Cerebellar nuclear complex (tissue), 1 donor: ENCODE measurements at regions not wholly inside any gene's neighbourhood (a gene's known extent, or its start where the extent isn't known, plus 50 kb on each side); places are given as distances from the start of the nearest gene placed in this dataset.

Experiments used
- DNase-seq, 2 experiments: peaks; one replicate each; lab custom pipeline; 2025; lab: John Stamatoyannopoulos, UW

DNA sequence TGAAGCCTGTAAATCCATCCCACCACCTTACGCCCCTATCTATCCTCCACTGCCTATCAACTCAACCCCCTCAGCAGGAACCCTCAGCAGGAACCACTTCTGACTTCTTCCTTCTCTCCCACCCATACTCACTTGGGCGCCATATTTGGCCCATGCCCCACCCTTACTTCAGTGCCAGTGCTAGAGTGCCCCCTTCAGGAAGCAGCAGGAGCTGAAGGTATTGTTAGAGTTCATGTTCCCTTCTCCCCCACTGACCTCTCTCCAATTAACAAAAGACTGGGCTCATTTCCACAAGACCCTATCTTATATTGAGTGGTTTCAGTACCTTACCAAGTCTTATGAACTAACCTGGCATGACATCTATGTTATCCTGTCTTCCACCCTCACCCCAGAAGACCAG is 363.1 kb upstream of the SLIT2 start:
- no peak for DNase-seq

DNA sequence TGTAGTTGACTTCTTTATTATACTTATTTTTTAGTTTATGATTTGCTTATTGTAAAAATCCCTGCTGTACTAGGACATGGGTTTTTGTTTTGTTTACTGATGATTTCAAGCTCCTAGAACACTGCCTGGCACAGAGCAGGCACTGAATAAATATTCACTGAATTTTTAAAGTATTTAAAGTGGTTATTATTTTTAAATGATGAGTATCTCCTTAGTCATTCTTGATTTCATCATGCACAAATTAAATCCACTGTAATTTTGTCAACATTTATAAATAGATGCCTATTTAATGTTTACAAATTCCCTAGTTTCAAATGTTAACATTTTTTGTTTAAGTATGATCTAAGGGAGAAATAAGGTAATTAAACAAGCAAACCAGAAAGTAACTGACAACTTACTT is 367.9 kb upstream of the SLIT2 start:
- DNase-seq, result no peak

DNA sequence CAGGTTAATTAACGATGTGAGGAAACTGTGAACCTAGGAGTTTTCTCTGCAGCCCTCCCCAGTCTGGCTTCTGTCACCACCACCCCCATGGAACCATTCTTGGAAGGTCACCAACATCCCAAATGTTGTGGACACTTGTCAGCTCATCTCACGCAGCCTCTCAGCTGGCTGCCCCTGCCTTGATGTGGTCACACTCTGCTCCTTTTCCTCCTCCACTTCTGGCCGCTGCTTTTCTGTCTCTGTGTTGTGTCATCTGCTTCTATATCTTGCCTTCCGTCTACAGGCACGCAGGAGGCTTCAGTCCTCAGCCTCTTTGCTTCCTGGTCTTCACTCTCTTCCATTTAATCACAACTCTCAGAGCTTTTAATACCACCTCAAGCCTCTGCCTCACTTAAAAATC is 371.5 kb upstream of the SLIT2 start:
- no peak for DNase-seq

DNA sequence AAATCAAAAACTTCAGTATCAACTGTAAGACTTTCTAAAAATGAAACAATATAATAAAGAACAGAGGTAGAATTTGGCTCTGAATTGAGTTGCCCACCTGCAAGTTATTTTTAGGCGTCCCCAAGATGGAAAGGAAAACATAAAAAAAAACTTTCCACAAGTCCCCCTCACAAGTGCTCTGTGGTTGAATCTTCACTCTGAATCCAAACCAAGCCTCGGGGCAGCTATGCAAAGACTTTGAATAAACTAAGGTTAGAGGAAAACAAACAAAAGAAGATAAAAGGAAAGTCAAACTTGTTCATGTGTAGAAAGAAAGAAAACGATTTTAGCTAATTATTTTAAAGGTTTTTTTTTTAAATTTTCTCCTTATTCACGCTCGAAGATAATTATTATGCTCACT is 372.4 kb upstream of the SLIT2 start:
- no peak for DNase-seq

DNA sequence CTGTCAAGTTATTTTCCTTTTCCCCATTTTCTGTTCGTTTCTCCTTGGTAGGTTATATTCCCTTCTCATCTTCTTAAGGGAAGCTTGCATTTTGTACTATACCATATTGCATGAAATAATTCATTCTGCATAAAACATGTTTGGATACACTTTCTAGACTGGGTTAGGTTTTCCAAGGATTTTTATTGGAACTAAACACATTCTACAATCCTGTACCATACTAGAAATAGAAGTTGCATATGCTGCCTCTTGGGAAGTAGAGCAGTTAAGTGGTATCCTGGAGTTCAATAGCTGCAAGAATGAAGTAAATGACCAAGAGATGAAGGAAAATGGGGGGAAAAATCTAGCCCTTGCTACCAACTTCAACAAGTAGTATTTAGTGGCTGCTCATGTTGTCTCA is 393.7 kb upstream of the SLIT2 start:
- no peak for DNase-seq

DNA sequence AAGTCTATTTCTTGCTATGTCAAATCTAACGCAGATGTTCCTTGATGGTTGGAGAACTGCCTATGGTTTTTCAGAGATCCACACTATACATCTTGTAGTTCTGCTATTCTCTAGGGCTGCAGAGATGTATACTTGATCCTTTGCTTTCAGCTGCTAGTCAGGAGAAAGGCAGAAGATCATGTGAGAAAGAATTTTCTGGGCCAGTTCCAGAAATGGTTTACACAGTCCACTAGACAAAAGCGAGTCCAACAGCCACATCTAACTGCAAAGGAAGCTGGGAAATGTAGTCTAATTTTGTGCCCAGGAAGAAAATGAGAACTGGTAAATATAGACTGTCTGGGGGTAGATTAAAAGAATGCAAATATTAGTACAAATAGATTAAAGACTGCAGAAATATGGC is 394.3 kb upstream of the SLIT2 start:
- no peak for DNase-seq

DNA sequence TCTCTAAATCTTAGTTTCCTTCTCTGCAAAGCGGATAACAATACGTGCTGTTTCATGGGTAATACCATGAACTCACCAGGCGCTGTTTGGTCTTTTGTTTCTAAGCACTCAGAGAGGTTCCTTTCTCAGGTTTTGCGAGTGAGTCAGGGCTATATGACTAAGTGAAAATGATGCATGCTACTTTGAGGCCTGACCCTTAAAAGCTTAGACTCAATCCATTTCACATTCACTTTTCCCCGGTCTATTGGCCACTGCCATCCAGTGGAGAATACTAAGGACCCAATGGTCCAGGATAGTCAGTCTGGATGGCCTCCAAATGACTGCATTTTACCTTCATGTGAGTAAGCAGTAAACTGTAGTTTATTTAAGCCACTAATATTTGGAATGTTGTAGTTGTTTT is 400.8 kb upstream of the SLIT2 start:
- DNase-seq, result no peak

DNA sequence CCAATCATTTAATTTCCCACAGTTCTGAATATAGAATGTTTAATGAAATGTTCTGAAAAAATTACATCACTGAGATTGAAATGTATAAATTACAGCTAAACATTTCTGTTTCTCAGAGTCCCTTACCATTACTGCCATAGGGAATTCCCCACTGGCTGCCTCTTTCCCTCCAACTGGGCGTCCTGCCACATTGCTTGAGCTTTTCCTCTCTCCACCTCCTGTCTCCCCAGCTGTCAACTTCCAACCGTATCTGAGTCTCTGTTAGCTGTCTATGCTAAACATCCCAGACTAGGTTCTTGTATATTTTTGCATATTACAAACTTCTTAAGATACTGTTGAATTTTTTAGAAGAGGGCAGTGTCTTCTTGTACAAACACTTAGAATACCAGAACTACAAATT is 407.3 kb upstream of the SLIT2 start:
- no peak for DNase-seq

DNA sequence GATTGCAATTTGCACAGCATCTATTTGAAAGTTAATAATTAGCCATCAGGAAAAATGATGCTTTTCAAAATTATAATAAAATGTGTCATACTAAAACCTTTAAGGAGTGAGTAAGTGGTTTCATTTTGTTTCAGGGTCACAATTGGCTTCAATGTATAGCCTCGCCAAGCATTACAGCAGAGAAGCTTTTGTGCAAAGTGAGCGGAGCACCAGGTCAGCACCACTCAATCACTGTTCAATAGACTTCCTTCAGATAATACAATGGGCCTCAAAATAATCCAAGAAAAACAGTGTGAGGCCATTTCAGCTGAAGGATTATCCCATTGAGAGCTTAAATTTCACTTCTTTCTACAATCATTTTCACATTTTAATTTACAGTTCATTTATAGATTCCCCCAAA is 409.2 kb upstream of the SLIT2 start:
- no peak for DNase-seq

DNA sequence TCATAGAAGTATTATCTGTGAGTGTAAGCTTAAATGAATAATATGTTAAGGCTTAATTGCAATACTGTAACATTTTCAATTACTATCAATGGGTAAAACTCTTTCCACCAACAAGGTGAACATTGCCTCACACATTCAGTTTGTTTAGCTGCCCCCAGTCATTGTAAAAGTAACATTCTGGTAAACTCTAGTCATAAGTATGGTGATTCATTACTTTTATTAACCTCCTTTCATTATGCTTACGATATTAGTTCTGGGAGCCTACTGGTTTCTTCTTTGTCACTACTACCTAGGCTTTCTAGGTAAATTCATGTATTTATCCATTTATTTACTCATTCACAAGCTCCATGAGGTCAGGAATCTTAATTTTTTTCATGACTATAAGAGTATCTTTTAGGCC is 412.8 kb upstream of the SLIT2 start:
- DNase-seq, result no peak

DNA sequence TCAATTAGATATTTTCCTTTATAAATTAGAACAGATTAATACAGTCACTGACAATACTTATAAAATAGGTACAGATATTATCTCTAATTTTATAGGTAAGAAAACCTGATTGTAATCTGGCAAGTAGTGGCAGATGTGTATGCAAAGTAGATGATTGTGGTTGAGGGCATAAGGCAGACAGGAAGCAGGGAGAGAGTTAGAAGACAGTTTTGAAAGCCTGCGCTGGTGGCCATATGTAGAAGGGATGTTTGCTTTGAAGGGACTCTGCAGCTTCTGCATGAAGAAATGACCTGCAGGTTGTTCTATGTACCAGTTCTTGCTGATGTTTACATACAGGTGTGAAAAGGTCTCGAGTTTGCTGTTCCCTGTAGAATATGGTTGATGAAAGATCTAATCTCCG is 416.3 kb upstream of the SLIT2 start:
- DNase-seq, result no peak

DNA sequence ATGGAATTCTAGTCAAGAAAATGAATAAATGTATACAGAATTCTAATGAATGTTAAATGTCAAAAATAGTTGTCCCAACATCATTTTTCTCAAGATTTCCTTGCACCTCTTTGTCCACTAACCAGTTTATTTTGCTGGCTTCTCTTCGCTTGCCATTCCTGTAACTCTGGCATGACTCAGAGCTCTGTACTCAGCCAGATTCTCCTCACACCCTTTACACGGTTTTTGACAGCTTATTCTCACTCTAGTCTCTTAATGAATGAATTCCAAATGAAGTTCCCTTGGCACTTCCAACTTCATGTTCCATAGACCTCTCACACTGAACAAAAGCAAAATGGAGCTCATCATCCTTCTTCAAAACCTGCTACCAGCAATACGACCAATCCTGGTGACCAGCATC is 419.3 kb upstream of the SLIT2 start:
- DNase-seq, result no peak

DNA sequence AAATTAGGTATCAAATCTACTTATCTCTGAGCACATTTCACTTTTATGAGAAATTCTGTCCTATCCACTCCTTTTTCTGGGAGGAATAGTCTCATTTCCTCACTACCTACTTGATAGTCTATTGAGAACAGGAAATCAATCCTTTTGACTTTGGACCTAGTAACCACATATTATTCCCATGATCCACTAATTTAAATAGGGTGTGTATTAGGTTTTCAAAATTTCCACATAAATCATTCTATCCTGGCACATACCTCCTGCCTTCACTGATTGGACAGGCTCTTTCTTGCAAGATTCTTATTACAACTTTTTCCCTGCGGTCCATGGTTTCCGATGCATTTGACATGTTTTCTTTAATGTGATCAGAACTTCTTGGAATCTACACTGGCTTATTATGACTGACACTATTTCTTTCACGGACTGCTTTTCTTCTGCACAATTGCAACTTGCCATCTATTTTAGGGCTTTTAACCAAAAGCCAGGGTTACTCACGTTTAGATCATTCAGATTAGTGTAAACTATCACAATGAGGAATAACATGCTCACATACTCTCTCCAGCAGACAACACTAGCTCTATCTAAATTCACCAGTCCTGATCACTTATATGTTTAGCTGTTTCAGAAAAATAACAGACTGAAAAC is 419.9 kb upstream of the SLIT2 start:
- no peak for DNase-seq

DNA sequence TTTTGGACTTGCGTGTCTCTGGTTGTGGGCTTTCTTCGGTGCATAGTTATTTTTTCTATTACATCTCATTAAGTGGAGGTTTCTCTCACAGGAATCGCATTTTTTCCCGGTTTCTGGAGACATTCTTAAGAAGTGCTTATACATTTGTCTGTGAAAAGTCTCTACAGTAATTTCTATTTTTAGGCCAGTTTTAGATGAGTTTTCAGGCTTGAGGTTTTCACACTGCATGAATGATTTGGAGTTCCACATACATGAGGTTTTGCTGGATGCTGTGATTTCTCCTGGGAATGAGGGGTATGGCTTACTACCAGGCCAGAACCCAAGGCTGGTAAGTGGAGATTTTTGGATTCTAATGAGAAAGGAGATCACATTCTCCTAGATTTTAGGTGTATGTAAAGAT is 422.6 kb upstream of the SLIT2 start:
- DNase-seq, result no peak

DNA sequence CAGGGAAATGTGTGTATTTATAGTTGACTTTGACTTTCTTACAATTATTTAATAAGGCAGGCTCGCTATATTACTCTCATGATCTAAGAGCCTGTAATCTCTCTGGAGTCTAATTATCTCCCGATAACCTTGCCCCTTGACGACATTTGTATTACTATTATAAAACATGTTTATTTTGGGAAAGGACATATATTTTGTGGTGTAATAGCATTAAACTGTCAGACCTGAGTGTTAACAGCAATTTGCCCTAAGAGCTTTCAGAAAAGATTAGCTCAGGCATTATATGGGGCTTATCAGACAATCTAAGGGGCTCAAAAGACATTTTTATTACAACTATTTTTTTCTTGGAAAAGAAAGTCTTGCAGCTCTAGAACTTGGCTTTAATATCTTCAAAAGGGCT is 427.9 kb upstream of the SLIT2 start:
- no peak for DNase-seq

DNA sequence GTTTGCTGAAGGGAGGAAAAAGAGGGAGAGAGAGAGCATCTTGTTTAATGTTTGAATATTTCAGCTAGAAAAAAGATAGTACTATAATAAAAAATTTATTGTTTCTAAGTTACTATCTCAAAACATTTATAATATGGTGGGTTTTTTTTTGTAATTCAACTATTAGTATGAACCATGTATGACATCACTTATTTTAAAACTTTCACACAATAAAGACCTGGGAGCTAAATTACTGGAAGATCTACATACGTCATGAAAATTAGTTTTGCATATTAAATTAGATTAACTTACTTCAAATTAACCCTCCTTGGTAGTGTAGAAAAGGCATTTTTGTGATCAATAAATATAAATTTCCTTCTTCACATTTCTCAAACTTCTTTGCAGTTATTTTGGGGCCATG is 432.0 kb upstream of the SLIT2 start:
- DNase-seq, result no peak

DNA sequence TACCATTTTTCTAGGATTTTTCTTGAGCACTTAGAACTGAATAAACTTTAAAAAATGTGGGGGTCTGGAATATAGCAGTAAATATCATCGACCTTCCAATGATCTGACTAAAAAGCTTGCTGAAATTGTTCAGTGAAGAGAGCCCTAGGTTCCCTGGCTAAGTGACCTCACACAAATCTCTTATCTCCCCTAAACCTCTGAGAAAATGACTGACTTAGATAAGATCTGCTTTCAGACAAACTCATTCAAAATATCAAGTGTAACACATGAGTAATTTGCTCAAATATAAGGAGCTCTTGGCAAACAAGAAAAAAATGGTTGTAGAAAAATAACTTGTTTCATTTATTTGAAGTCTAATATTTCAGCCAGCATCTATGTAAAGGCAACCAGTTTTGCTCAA is 441.7 kb upstream of the SLIT2 start:
- no peak for DNase-seq

DNA sequence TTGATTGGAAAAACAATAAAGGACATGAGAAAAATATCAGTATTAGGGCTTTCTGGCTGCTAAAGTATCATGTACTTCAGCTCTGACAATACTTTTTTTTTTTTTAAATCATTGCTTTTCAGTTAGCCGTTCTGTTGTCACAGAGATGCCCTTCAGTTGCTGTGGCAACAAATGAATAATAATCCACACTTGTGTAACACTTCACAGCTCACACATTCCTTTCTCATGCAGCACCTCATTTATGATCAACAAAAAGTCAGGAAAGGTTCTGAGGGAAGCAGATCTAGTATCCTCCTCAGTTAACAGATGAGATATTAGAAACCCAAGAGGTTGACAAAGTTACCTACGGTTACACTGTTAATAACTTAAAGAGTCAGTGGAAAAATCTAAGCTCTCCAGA is 444.2 kb upstream of the SLIT2 start:
- DNase-seq, result no peak

DNA sequence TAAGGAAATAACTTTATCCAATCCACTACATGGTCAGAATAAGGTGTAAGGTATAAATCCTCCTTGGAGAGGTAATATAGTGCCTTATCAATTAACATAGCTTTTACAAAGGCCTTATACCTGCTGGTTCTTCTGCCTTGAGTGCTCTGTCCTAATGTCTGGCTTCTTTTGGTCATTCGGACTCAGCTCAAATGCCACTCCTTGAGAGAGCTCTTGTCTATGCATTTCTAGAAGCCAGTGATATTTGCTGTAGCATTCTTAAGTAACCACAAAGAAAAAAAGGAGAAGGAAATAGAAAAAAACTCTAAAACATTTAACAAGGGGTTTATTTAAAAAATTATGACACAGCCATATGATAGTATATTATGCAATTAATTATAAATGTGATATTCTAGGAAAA is 444.8 kb upstream of the SLIT2 start:
- no peak for DNase-seq

DNA sequence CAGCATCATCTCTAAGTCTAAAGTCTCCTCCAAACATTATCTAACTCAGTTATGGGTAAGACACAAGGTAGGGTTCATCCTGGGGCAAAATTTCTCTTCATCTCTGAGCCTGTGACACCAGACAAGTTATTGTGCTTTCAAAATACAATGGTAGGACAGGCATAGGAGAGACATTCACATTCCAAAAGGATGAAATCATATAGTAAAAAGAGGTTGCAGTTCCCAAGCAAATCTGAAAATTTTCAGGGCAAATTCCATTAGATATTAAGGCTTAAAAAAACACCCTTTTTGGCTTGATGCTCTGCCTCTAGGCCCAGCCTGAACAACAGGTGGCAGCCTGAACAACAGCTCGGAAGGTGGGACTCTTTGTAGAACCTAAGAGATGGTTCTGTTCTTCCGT is 448.3 kb upstream of the SLIT2 start:
- no peak for DNase-seq

DNA sequence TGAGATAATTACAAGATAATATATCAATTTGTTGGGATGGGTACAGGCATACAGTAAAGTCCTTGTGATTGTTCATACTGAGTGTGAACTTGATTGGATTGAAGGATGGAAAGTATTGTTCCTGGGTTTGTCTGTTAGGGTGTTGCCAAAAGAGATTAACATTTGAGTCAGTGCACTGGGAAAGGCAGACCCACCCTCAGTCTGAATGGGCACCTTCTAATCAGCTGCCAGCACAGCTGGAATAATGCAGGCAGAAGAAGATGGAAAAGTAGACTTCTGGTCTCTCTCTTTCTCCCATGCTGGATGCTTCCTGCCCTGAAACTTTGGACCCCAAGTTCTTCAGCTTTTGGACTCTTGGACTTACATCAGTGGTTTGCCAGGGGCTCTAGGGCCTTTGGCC is 457.9 kb upstream of the SLIT2 start:
- no peak for DNase-seq

DNA sequence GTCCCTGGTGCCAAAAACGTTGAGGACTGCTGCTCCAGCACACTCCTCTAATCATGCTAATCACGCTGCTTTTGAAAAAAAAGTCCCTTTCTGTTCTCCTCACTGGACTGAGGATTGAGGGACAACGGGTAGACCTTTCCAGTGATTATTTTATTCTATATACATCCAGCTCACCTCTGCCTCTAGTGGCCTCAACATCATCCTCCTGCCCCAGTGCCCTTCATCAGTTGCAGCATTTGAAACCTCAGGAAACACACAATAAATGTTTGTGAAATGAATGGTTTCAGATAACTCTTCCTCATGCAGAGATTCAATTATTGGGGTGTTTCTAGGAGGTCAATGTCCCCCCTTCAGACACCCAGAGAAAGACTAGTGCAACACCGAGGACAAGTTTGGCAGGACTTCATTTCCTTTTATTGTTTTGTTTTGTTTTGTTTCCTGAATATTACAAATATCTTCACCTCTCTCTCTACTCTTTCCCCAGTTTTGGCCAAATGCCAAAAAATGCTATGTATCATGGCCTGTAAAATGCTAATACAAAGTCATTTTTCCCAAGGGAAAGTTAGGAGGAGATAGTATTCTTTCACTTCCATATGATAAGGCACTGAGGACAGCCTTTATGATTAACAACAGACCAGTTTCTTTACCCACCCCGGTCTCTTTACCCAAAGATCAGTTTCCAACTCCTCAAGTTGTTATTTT is 460.1 kb upstream of the SLIT2 start:
- DNase-seq, result no peak

DNA sequence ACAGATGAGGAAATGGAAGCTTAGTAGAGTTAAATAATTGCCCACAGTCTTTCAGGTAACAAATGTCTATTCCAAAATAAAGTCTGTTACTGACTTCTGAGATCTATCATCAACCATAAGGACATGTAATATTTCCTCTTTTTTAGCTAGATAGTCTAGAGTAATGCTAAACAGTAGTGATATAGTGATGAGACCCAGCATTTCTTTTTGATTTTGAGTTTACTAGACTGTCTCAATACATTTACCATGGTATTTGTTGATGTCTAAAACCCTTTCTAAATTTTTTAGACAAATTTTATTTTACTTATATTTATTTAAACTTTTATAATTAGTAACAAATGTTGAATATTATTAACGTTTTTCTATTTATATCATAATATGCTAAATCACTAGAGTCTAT is 465.1 kb upstream of the SLIT2 start:
- no peak for DNase-seq

DNA sequence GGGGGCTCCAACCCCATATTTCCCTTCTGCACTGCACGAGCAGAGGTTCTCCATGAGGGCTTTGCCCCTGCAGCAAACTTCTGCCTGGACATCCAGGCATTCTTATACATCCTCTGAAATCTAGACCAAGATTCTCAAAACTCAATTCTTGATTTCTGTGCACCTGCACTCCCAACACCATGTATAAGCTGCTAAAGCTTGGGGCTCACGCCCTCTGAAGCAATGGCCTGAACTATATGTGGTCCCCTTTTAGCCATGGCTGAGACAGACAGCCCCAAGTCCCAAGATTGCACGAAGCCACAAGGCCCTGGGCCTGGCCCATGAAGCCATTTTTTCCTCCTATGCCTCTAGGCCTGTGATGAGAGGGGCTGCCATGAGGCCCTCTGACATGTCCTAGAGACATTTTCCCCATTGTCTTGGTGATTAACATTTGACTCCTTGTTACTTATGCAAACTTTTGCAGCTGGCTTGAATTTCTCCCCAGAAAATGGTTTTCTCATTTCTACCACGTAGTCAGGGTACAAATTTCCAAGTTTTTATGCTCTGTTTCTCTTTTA is 468.0 kb upstream of the SLIT2 start:
- no peak for DNase-seq
